Calu3 (cell line): ENCODE measurements at regions not wholly inside any gene's neighbourhood (a gene's known extent, or its start where the extent isn't known, plus 50 kb on each side); places are given as distances from the start of the nearest gene placed in this dataset.

ENCODE experiments used
- BruUV-seq: library from RNA; stranded (reverse); fragments of 400-500 nt; replicated peaks from 2 replicates; lab custom pipeline; 2021; lab: Mats Ljungman, UMichigan
- CTCF ChIA-PET: fragments of 300-600 bp; sonication (Branson Sonifier 250); formaldehyde crosslinking; loops from one replicate; lab custom pipeline; 2022; ENCODE audit warnings: antibody characterized with exemption; lab: Charles Lee
- DNase-seq: peaks from one replicate; pipeline ENCODE4 v3.0.0; 2022
- H3K27ac Mint-ChIP-seq: one replicate; pipeline ENCODE4 v1.8.0; 2022; ENCODE audit warnings: mixed read lengths; ENCODE audit not compliant: unreplicated experiment
- H3K27me3 Mint-ChIP-seq: one replicate; pipeline ENCODE4 v1.8.0; 2022; ENCODE audit warnings: mixed read lengths; ENCODE audit not compliant: unreplicated experiment
- H3K36me3 Mint-ChIP-seq: one replicate; pipeline ENCODE4 v1.8.0; 2022; ENCODE audit warnings: mild to moderate bottlenecking, moderate library complexity, mixed read lengths; ENCODE audit not compliant: insufficient read depth, unreplicated experiment
- H3K4me1 Mint-ChIP-seq: one replicate; pipeline ENCODE4 v1.8.0; 2022; ENCODE audit warnings: mild to moderate bottlenecking, low read depth, mixed read lengths; ENCODE audit not compliant: unreplicated experiment
- H3K4me3 Mint-ChIP-seq: one replicate; pipeline ENCODE4 v1.8.0; 2022; ENCODE audit warnings: mild to moderate bottlenecking, low read depth, moderate library complexity, mixed read lengths; ENCODE audit not compliant: unreplicated experiment
- H3K9me3 Mint-ChIP-seq: one replicate; pipeline ENCODE4 v1.8.0; 2022; ENCODE audit warnings: low read depth, mixed read lengths; ENCODE audit not compliant: unreplicated experiment
- CTCF ChIP-seq: fragments of 200-600 bp; IDR thresholded peaks from one replicate; pipeline ENCODE4 v1.8.0; 2022; ENCODE audit warnings: antibody characterized with exemption; ENCODE audit not compliant: unreplicated experiment
- intact Hi-C: fragments of 100-400 bp; cut with micrococcal nuclease; formaldehyde crosslinking; loops from one replicate; pipeline ENCODE4 v1.10.0; 2022; ENCODE audit not compliant: unreplicated experiment

GRCh38 chr3:126266850-126267168 lies 86.4 kb upstream of the ALDH1L1 start:
- H3K36me3 Mint-ChIP-seq = peaks cover 13% of the 10 kb centered on the region
- H3K9me3 Mint-ChIP-seq = peaks cover 2% of the 10 kb centered on the region
- DNase-seq = no peak
- no peaks in the 10 kb centered on the region for H3K27me3 Mint-ChIP-seq
- H3K4me3 Mint-ChIP-seq = peak overlapping the region; percentile 77
- TF ChIP-seq CTCF = no peak
- no TSS peak for BruUV-seq
- no peak overlapping the region for H3K27ac Mint-ChIP-seq
- peaks cover 31% of the 10 kb centered on the region for H3K4me1 Mint-ChIP-seq
- intact Hi-C loops = no loop called here
- CTCF ChIA-PET = interaction anchor here (1.2 kb wide), 1 partner anchor 12 kb away, joined by 3 read pairs; no protein-coding TSS in a partner anchor

- TF ChIP-seq CTCF = no peak
- peaks cover 35% of the 10 kb centered on the region for H3K4me1 Mint-ChIP-seq
- intact Hi-C loops = no loop called here
- DNase-seq = no peak
- BruUV-seq = no TSS peak
- CTCF ChIA-PET = no interaction called here
- peaks cover 13% of the 10 kb centered on the region for H3K36me3 Mint-ChIP-seq
- no peak overlapping the region for H3K27ac Mint-ChIP-seq
- peaks cover 5% of the 10 kb centered on the region for H3K9me3 Mint-ChIP-seq
- no peak overlapping the region for H3K4me3 Mint-ChIP-seq
- H3K27me3 Mint-ChIP-seq = peaks cover 3% of the 10 kb centered on the region
Observed at GRCh38 chr3:126266291-126266840, 86.0 kb upstream of the ALDH1L1 start.

- H3K4me1 Mint-ChIP-seq = peaks cover 34% of the 10 kb centered on the region
- no peak for DNase-seq
- intact Hi-C loops = no loop called here
- CTCF ChIA-PET = no interaction called here
- peaks cover 14% of the 10 kb centered on the region for H3K27me3 Mint-ChIP-seq
- peaks cover 13% of the 10 kb centered on the region for H3K36me3 Mint-ChIP-seq
- H3K27ac Mint-ChIP-seq = no peak overlapping the region
- peaks cover 5% of the 10 kb centered on the region for H3K9me3 Mint-ChIP-seq
- no TSS peak for BruUV-seq
- no peak overlapping the region for H3K4me3 Mint-ChIP-seq
- no peak for TF ChIP-seq CTCF
Observed at GRCh38 chr3:126264952-126265351, 84.6 kb upstream of the ALDH1L1 start.

- H3K4me1 Mint-ChIP-seq = peaks cover 32% of the 10 kb centered on the region
- no peak for TF ChIP-seq CTCF
Observed at GRCh38 chr3:126264381-126264780, 84.0 kb upstream of the ALDH1L1 start.

More at GRCh38 chr3:126264381-126264780, 84.0 kb upstream of the ALDH1L1 start:
- Mint-ChIP-seq H3K4me3 (no peak overlapping the region), H3K36me3 (peaks cover 13% of the 10 kb centered on the region), H3K9me3 (peaks cover 5% of the 10 kb centered on the region), H3K27me3 (peaks cover 14% of the 10 kb centered on the region), H3K27ac (no peak overlapping the region)
- BruUV-seq = no TSS peak
- intact Hi-C loops = no loop called here
- no peak for DNase-seq
- CTCF ChIA-PET = no interaction called here
